Liver (tissue), 8 donors: ENCODE measurements at regions not wholly inside any gene's neighbourhood (a gene's known extent, or its start where the extent isn't known, plus 50 kb on each side); places are given as distances from the start of the nearest gene placed in this dataset.

ENCODE experiments used
- DNase-seq: peaks from one replicate; pipeline ENCODE4 v3.0.0-alpha.2; 2017; ENCODE audit warnings: low spot score
- H3K27ac ChIP-seq, 2 donors: one replicate each; pipeline ENCODE4 v1.7.0; 2013; ENCODE audit warnings: inconsistent platforms in 2 of 2, low read length in 2 of 2, control low read depth in 1 of 2, low read depth in 1 of 2, mild to moderate bottlenecking in 1 of 2
- H3K27me3 ChIP-seq, 4 donors: one replicate each; pipeline versions ENCODE4 v1.6.1 to v1.7.0; 2013; ENCODE audit warnings: low read length in 3 of 4, inconsistent platforms in 1 of 4, mild to moderate bottlenecking in 1 of 4, moderate library complexity in 1 of 4; ENCODE audit not compliant: control insufficient read depth in 4 of 4, insufficient read depth in 4 of 4
- H3K36me3 ChIP-seq, 4 donors: one replicate each; pipeline versions ENCODE4 v1.6.1 to v1.7.0; 2013; ENCODE audit warnings: low read length in 3 of 4, mild to moderate bottlenecking in 3 of 4, low read depth in 1 of 4, moderate library complexity in 1 of 4; ENCODE audit not compliant: control insufficient read depth in 4 of 4, insufficient read depth in 3 of 4
- H3K4me1 ChIP-seq, 4 donors: one replicate each; pipeline versions ENCODE4 v1.6.1 to v1.7.0; 2013; ENCODE audit warnings: low read length in 3 of 4, mild to moderate bottlenecking in 3 of 4, moderate library complexity in 1 of 4; ENCODE audit not compliant: control insufficient read depth in 4 of 4, insufficient read depth in 4 of 4
- H3K4me3 ChIP-seq, 3 donors: one replicate each; pipeline versions ENCODE4 v1.6.1 to v1.7.0; 2013; ENCODE audit warnings: low read length in 3 of 3, control low read depth in 1 of 3, low read depth in 1 of 3, mild to moderate bottlenecking in 1 of 3
- H3K9ac ChIP-seq, 2 donors: one replicate each; pipeline ENCODE4 v1.7.0; 2013; ENCODE audit warnings: low read length in 2 of 2, mild to moderate bottlenecking in 2 of 2, moderate library complexity in 2 of 2, control low read depth in 1 of 2, low read depth in 1 of 2
- H3K9me3 ChIP-seq, 4 donors: one replicate each; pipeline versions ENCODE4 v1.6.1 to v1.7.0; 2013; ENCODE audit warnings: low read length in 3 of 4; ENCODE audit not compliant: control insufficient read depth in 4 of 4
- EGR1 ChIP-seq, 2 donors: IDR thresholded peaks; 2 replicates each; pipeline ENCODE4 v1.6.1; 2016 to 2018; ENCODE audit warnings: antibody characterized with exemption in 2 of 2, low read depth in 2 of 2
- FOXA1 ChIP-seq: IDR thresholded peaks from 2 replicates; pipeline ENCODE4 v1.6.1; 2016; ENCODE audit warnings: antibody characterized with exemption
- FOXA2 ChIP-seq: IDR thresholded peaks from 2 replicates; pipeline ENCODE4 v1.6.1; 2016; ENCODE audit warnings: antibody characterized with exemption
- GABPA ChIP-seq, 2 donors: IDR thresholded peaks in 1 of 2; conservative IDR thresholded peaks in 1 of 2; 2 replicates each; pipeline ENCODE4 v1.6.1; 2016; ENCODE audit warnings: antibody characterized with exemption in 2 of 2, mild to moderate bottlenecking in 1 of 2, moderate library complexity in 1 of 2
- HNF4A ChIP-seq, 2 donors: conservative IDR thresholded peaks; 2 replicates each; pipeline ENCODE4 v1.6.1; 2016; ENCODE audit warnings: antibody characterized with exemption in 2 of 2, mild to moderate bottlenecking in 2 of 2
- HNF4G ChIP-seq: IDR thresholded peaks from 2 replicates; pipeline ENCODE4 v1.6.1; 2016; ENCODE audit warnings: antibody characterized with exemption
- JUND ChIP-seq, 2 donors: IDR thresholded peaks; 2 replicates each; pipeline ENCODE4 v1.6.1; 2016; ENCODE audit warnings: antibody characterized with exemption in 2 of 2
- NR2F2 ChIP-seq: IDR thresholded peaks from 2 replicates; pipeline ENCODE4 v1.6.1; 2016; ENCODE audit warnings: antibody characterized with exemption
- RAD21 ChIP-seq, 2 donors: IDR thresholded peaks; 2 replicates each; pipeline ENCODE4 v1.6.1; 2016; ENCODE audit warnings: antibody characterized with exemption in 2 of 2, mild to moderate bottlenecking in 2 of 2
- RXRA ChIP-seq, 2 donors: IDR thresholded peaks; 2 replicates each; pipeline ENCODE4 v1.6.1; 2017 to 2018; ENCODE audit warnings: antibody characterized with exemption in 2 of 2, mild to moderate bottlenecking in 1 of 2
- SP1 ChIP-seq: IDR thresholded peaks from 2 replicates; pipeline ENCODE4 v1.6.1; 2018; ENCODE audit warnings: antibody characterized with exemption, mild to moderate bottlenecking
- TAF1 ChIP-seq: conservative IDR thresholded peaks from 2 replicates; pipeline ENCODE4 v1.6.1; 2016; ENCODE audit warnings: antibody characterized with exemption, mild to moderate bottlenecking
- YY1 ChIP-seq: IDR thresholded peaks from 2 replicates; pipeline ENCODE4 v1.6.1; 2016; ENCODE audit warnings: antibody characterized with exemption, mild to moderate bottlenecking
- WGBS: extraction: QIAGEN DNeasy Blood & Tissue Kit; methylation state at CpG from one replicate; pipeline ENCODE4 v1.1.7; 2013; 5-methylcytosine and 5-hydroxymethylcytosine counted together
- TF ChIP-seq, protein P1 (sequence below): IDR thresholded peaks from 2 replicates; pipeline ENCODE4 v1.6.1; 2016; ENCODE audit warnings: antibody characterized with exemption, mild to moderate bottlenecking
- TF ChIP-seq, protein P2 (sequence below): IDR thresholded peaks from 2 replicates; pipeline ENCODE4 v1.6.1; 2016; ENCODE audit warnings: antibody characterized with exemption
- TF ChIP-seq, protein P3 (sequence below): IDR thresholded peaks from 2 replicates; pipeline ENCODE4 v1.6.1; 2016; ENCODE audit warnings: antibody characterized with exemption
- TF ChIP-seq, protein P4 (sequence below): fragments of 150-350 bp; IDR thresholded peaks from 2 replicates; pipeline ENCODE4 v1.5.1; 2017; ENCODE audit warnings: improper control_type of control experiment, low read depth, low read length; ENCODE audit not compliant: missing input control
- TF ChIP-seq, protein P5 (sequence below): IDR thresholded peaks from 2 replicates; pipeline ENCODE4 v1.6.1; 2016; ENCODE audit warnings: antibody characterized with exemption
- donor health status: healthy.
- donor health status: healthy.
- donor health status: healthy.
- donor health status: healthy.
- donor health status: healthy.

DNA sequence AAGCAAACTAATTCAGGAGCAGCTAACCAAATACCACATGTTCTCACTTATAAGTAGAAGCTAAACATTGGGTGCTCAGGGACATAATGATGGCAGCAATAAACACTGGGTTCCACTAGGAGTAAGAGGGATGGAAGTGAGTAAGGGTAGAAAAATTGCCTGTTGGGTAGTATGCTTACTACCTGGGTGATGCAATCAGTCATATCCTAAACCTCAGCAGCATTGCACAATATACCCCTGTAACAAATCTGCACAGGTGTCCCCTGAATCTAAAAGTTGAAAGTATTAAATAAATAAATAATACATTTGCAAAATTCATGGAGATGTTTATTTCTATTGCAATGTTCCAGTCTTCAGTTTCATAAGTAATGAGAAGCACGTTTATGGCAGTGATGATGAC is 409.8 kb upstream of the FOXG1 start:
- no peaks in the 10 kb centered on the region for H3K36me3 ChIP-seq
- peaks cover 0 to 9% (median 3%) of the 10 kb centered on the region in 4 donors for H3K9me3 ChIP-seq
- no peaks in the 10 kb centered on the region for H3K4me1 ChIP-seq
- H3K27ac ChIP-seq: no peak overlapping the region
- peaks cover 0 to 3% (median 0%) of the 10 kb centered on the region in 4 donors for H3K27me3 ChIP-seq
- no peak for DNase-seq
- TF ChIP-seq, protein P1, sequence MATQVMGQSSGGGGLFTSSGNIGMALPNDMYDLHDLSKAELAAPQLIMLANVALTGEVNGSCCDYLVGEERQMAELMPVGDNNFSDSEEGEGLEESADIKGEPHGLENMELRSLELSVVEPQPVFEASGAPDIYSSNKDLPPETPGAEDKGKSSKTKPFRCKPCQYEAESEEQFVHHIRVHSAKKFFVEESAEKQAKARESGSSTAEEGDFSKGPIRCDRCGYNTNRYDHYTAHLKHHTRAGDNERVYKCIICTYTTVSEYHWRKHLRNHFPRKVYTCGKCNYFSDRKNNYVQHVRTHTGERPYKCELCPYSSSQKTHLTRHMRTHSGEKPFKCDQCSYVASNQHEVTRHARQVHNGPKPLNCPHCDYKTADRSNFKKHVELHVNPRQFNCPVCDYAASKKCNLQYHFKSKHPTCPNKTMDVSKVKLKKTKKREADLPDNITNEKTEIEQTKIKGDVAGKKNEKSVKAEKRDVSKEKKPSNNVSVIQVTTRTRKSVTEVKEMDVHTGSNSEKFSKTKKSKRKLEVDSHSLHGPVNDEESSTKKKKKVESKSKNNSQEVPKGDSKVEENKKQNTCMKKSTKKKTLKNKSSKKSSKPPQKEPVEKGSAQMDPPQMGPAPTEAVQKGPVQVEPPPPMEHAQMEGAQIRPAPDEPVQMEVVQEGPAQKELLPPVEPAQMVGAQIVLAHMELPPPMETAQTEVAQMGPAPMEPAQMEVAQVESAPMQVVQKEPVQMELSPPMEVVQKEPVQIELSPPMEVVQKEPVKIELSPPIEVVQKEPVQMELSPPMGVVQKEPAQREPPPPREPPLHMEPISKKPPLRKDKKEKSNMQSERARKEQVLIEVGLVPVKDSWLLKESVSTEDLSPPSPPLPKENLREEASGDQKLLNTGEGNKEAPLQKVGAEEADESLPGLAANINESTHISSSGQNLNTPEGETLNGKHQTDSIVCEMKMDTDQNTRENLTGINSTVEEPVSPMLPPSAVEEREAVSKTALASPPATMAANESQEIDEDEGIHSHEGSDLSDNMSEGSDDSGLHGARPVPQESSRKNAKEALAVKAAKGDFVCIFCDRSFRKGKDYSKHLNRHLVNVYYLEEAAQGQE: no peak
- TF ChIP-seq EGR1 (IDR thresholded peaks at IDR 0.05; ENCODE audit: low read depth in 2 of 2): no peak
- no peak for TF ChIP-seq YY1
- TF ChIP-seq HNF4A (conservative IDR thresholded peaks at IDR 0.05): no peak
- TF ChIP-seq, protein P2, sequence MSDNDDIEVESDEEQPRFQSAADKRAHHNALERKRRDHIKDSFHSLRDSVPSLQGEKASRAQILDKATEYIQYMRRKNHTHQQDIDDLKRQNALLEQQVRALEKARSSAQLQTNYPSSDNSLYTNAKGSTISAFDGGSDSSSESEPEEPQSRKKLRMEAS: no peak
- no peak for TF ChIP-seq FOXA2
- no peak for TF ChIP-seq JUND (IDR thresholded peaks at IDR 0.05)
- TF ChIP-seq RAD21 (IDR thresholded peaks at IDR 0.05): no peak
- TF ChIP-seq SP1: no peak
- TF ChIP-seq NR2F2: no peak
- TF ChIP-seq HNF4G: no peak
- no peak for TF ChIP-seq RXRA (IDR thresholded peaks at IDR 0.05)
- TF ChIP-seq, protein P3, sequence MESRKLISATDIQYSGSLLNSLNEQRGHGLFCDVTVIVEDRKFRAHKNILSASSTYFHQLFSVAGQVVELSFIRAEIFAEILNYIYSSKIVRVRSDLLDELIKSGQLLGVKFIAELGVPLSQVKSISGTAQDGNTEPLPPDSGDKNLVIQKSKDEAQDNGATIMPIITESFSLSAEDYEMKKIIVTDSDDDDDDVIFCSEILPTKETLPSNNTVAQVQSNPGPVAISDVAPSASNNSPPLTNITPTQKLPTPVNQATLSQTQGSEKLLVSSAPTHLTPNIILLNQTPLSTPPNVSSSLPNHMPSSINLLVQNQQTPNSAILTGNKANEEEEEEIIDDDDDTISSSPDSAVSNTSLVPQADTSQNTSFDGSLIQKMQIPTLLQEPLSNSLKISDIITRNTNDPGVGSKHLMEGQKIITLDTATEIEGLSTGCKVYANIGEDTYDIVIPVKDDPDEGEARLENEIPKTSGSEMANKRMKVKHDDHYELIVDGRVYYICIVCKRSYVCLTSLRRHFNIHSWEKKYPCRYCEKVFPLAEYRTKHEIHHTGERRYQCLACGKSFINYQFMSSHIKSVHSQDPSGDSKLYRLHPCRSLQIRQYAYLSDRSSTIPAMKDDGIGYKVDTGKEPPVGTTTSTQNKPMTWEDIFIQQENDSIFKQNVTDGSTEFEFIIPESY: no peak
- no peak overlapping the region for H3K4me3 ChIP-seq
- WGBS: 40% methylated on average over 1 of the region's 1 CpG
- H3K9ac ChIP-seq: no peak overlapping the region

DNA sequence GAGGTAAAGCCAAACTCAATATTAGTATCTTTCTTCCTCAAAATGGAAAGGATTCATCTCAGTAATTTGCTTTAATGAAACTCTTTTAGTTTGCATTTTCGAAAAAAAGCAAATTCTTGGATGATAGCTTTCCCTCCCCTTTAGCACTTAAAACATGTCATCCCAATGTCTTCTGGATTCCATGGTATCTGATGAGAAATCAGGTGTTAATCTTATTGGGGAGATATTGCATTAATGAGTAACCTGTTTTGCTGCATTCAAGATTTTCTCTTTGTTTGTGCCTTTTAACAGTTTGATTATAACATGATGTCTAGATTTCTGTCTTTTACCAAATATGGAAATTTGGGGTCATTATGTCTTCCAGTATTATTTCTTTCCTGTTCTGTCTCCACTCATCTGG is 405.1 kb upstream of the FOXG1 start:
- Histone ChIP-seq H3K27ac (no peak overlapping the region), H3K9ac (no peak overlapping the region), H3K9me3 (peaks cover 0 to 9% (median 3%) of the 10 kb centered on the region in 4 donors), H3K4me3 (no peak overlapping the region), H3K4me1 (no peaks in the 10 kb centered on the region), H3K27me3 (no peaks in the 10 kb centered on the region), H3K36me3 (no peaks in the 10 kb centered on the region)
- no peak for DNase-seq
- WGBS: 66% methylated on average over 1 of the region's 1 CpG
- TF ChIP-seq EGR1 (IDR thresholded peaks at IDR 0.05; ENCODE audit: low read depth in 2 of 2) (no peak), FOXA2 (no peak), SP1 (no peak), HNF4A (conservative IDR thresholded peaks at IDR 0.05) (no peak), RXRA (IDR thresholded peaks at IDR 0.05) (no peak), FOXA1 (no peak), TAF1 (no peak), GABPA (IDR thresholded peaks at IDR 0.05 in 1 of 2, conservative IDR thresholded peaks at IDR 0.05 in 1 of 2) (no peak), JUND (IDR thresholded peaks at IDR 0.05) (no peak), HNF4G (no peak), NR2F2 (no peak), YY1 (no peak), RAD21 (IDR thresholded peaks at IDR 0.05) (no peak)
- TF ChIP-seq, protein P4, sequence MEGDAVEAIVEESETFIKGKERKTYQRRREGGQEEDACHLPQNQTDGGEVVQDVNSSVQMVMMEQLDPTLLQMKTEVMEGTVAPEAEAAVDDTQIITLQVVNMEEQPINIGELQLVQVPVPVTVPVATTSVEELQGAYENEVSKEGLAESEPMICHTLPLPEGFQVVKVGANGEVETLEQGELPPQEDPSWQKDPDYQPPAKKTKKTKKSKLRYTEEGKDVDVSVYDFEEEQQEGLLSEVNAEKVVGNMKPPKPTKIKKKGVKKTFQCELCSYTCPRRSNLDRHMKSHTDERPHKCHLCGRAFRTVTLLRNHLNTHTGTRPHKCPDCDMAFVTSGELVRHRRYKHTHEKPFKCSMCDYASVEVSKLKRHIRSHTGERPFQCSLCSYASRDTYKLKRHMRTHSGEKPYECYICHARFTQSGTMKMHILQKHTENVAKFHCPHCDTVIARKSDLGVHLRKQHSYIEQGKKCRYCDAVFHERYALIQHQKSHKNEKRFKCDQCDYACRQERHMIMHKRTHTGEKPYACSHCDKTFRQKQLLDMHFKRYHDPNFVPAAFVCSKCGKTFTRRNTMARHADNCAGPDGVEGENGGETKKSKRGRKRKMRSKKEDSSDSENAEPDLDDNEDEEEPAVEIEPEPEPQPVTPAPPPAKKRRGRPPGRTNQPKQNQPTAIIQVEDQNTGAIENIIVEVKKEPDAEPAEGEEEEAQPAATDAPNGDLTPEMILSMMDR: no peak
- TF ChIP-seq, protein P5, sequence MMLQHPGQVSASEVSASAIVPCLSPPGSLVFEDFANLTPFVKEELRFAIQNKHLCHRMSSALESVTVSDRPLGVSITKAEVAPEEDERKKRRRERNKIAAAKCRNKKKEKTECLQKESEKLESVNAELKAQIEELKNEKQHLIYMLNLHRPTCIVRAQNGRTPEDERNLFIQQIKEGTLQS: no peak
- TF ChIP-seq, protein P1: no peak
- TF ChIP-seq, protein P3: no peak
- TF ChIP-seq, protein P2: no peak
